Neural cell (in vitro differentiated cells): ENCODE measurements at regions not wholly inside any gene's neighbourhood (a gene's known extent, or its start where the extent isn't known, plus 50 kb on each side); places are given as distances from the start of the nearest gene placed in this dataset.

Experiments
- H2AFZ ChIP-seq: fragments of 200-600, 300-800 bp; sonication (generic), shearing (Covaris generic); 2 replicates; pipeline ENCODE4 v1.6.0; 2014; ENCODE audit warnings: low read depth, mild to moderate bottlenecking, antibody characterized with exemption, low read length, moderate library complexity
- H3F3A ChIP-seq: fragments of 200-600 bp; shearing (Covaris generic); 2 replicates; pipeline ENCODE4 v1.6.1; 2016; ENCODE audit warnings: mild to moderate bottlenecking, moderate library complexity, mixed read lengths, antibody characterized with exemption, low read length; ENCODE audit not compliant: insufficient read depth, poor library complexity, severe bottlenecking
- H3K27ac ChIP-seq: fragments of 200-600, 300-800 bp; sonication (generic), shearing (Covaris generic); 2 replicates; pipeline ENCODE4 v1.5.1; 2014; ENCODE audit warnings: mild to moderate bottlenecking, low read length, moderate library complexity
- H3K27me3 ChIP-seq: fragments of 300-800, 200-600 bp; sonication (generic), shearing (Covaris generic); 2 replicates; pipeline ENCODE4 v1.6.0; 2014; ENCODE audit warnings: mild to moderate bottlenecking, low read depth, low read length, moderate library complexity; ENCODE audit not compliant: insufficient read depth
- H3K36me3 ChIP-seq: fragments of 300-800, 200-600 bp; sonication (generic), shearing (Covaris generic); 2 replicates; pipeline ENCODE4 v1.5.1; 2014; ENCODE audit warnings: mild to moderate bottlenecking, antibody characterized with exemption, low read length, moderate library complexity; ENCODE audit not compliant: insufficient read depth
- H3K4me2 ChIP-seq: fragments of 300-800, 200-600 bp; sonication (generic), shearing (Covaris generic); 2 replicates; pipeline ENCODE4 v1.6.0; 2014; ENCODE audit warnings: mild to moderate bottlenecking, low read length
- H3K4me3 ChIP-seq: fragments of 300-800, 200-600 bp; sonication (generic), shearing (Covaris generic); 2 replicates; pipeline ENCODE4 v1.5.1; 2014; ENCODE audit warnings: mild to moderate bottlenecking, low read length, moderate library complexity
- H3K79me2 ChIP-seq: fragments of 200-600 bp; shearing (Covaris generic); replicated peaks from 2 replicates; pipeline ENCODE4 v1.6.0; 2014; ENCODE audit warnings: mild to moderate bottlenecking, low read length, moderate library complexity; ENCODE audit not compliant: insufficient read depth
- H3K9ac ChIP-seq: fragments of 300-800, 200-600 bp; sonication (generic), shearing (Covaris generic); 2 replicates; pipeline ENCODE4 v1.6.1; 2016; ENCODE audit warnings: mild to moderate bottlenecking, low read length, mixed read lengths
- H3K9me2 ChIP-seq: fragments of 200-600 bp; shearing (Covaris generic); 2 replicates; pipeline ENCODE4 v1.6.1; 2016; ENCODE audit warnings: mild to moderate bottlenecking, low read length, mixed read lengths; ENCODE audit not compliant: insufficient read depth
- H3K9me3 ChIP-seq: fragments of 200-600, 300-800 bp; sonication (generic), shearing (Covaris generic); 2 replicates; pipeline ENCODE4 v1.6.1; 2016; ENCODE audit warnings: mild to moderate bottlenecking, mixed run types, low read length, moderate library complexity, mixed read lengths
- H4K20me1 ChIP-seq: fragments of 200-600 bp; shearing (Covaris generic); 2 replicates; pipeline ENCODE4 v1.6.1; 2016; ENCODE audit warnings: mild to moderate bottlenecking, mixed run types; ENCODE audit not compliant: insufficient read depth
- CTCF ChIP-seq: fragments of 450-650 bp; IDR thresholded peaks from 2 replicates; pipeline ENCODE4 v1.5.1; 2014; ENCODE audit warnings: antibody characterized with exemption, mild to moderate bottlenecking, moderate library complexity; ENCODE audit not compliant: poor library complexity, severe bottlenecking
- EP300 ChIP-seq: fragments of 450-650 bp; conservative IDR thresholded peaks from 2 replicates; pipeline ENCODE4 v1.6.1; 2014; ENCODE audit warnings: antibody characterized with exemption, mild to moderate bottlenecking, moderate library complexity; ENCODE audit not compliant: poor library complexity, severe bottlenecking
- EZH2 ChIP-seq: fragments of 200-600, 300-800 bp; shearing (Covaris generic), sonication (generic); IDR thresholded peaks from 2 replicates; pipeline ENCODE4 v1.6.1; 2014; ENCODE audit warnings: antibody characterized with exemption, low read length, borderline replicate concordance, mild to moderate bottlenecking; ENCODE audit not compliant: insufficient read depth, poor library complexity, severe bottlenecking
- MXI1 ChIP-seq: fragments of 450-650 bp; conservative IDR thresholded peaks from 2 replicates; pipeline ENCODE4 v1.6.1; 2014; ENCODE audit warnings: antibody characterized with exemption, mild to moderate bottlenecking; ENCODE audit not compliant: poor library complexity, severe bottlenecking
- POLR2AphosphoS5 ChIP-seq: IDR thresholded peaks from 2 replicates; pipeline ENCODE4 v1.6.1; 2012
- RAD21 ChIP-seq: fragments of 450-650 bp; conservative IDR thresholded peaks from 2 replicates; pipeline ENCODE4 v1.6.1; 2014; ENCODE audit warnings: antibody characterized with exemption, mild to moderate bottlenecking, moderate library complexity
- REST ChIP-seq: IDR thresholded peaks from 2 replicates; pipeline ENCODE4 v1.6.1; 2012; ENCODE audit warnings: borderline replicate concordance
- SMC3 ChIP-seq: fragments of 450-650 bp; conservative IDR thresholded peaks from 2 replicates; pipeline ENCODE4 v1.6.1; 2014; ENCODE audit warnings: antibody characterized with exemption, mild to moderate bottlenecking, moderate library complexity; ENCODE audit not compliant: poor library complexity
- TAF1 ChIP-seq: IDR thresholded peaks from 2 replicates; pipeline ENCODE4 v1.6.1; 2012; ENCODE audit warnings: low read depth

- H2AFZ ChIP-seq, result no peak overlapping the region
- H3K79me2 ChIP-seq, result no peaks in the 10 kb centered on the region
- no peaks in the 10 kb centered on the region for H3F3A ChIP-seq
- no peak overlapping the region for H3K9ac ChIP-seq
- no peaks in the 10 kb centered on the region for H4K20me1 ChIP-seq
- H3K4me2 ChIP-seq, result no peak overlapping the region
- no peaks in the 10 kb centered on the region for H3K27me3 ChIP-seq
- no peaks in the 10 kb centered on the region for H3K9me2 ChIP-seq
- no peak overlapping the region for H3K27ac ChIP-seq
- H3K36me3 ChIP-seq, result no peaks in the 10 kb centered on the region
- no peak overlapping the region for H3K4me3 ChIP-seq
- peaks cover 5% of the 10 kb centered on the region for H3K9me3 ChIP-seq
- no peak for TF ChIP-seq EP300
- no peak for TF ChIP-seq CTCF
- TF ChIP-seq MXI1, result no peak
- TF ChIP-seq SMC3, result no peak
- no peak for TF ChIP-seq POLR2AphosphoS5
- no peak for TF ChIP-seq REST
- no peak for TF ChIP-seq EZH2
- no peak for TF ChIP-seq RAD21
- TF ChIP-seq TAF1, result no peak
Observed at GRCh38 chr18:45538444-45538843, 76.8 kb upstream of the SLC14A2 start.

GRCh38 chr18:45539491-45539891, 75.8 kb upstream of the SLC14A2 start:
- no peaks in the 10 kb centered on the region for H3K79me2 ChIP-seq
- H3K9ac ChIP-seq, result no peak overlapping the region
- H3K4me3 ChIP-seq, result no peak overlapping the region
- H3K9me2 ChIP-seq, result no peaks in the 10 kb centered on the region
- no peak overlapping the region for H3K27ac ChIP-seq
- H3K36me3 ChIP-seq, result no peaks in the 10 kb centered on the region
- no peak overlapping the region for H3K4me2 ChIP-seq
- H2AFZ ChIP-seq, result no peak overlapping the region
- H3K9me3 ChIP-seq, result peaks cover 5% of the 10 kb centered on the region
- TF ChIP-seq MXI1 (no peak), CTCF (no peak)
- H3F3A ChIP-seq, result no peaks in the 10 kb centered on the region
- H3K27me3 ChIP-seq, result no peaks in the 10 kb centered on the region
- H4K20me1 ChIP-seq, result no peaks in the 10 kb centered on the region
